Upper lobe of left lung (tissue), 6 donors: ENCODE measurements at regions not wholly inside any gene's neighbourhood (a gene's known extent, or its start where the extent isn't known, plus 50 kb on each side); places are given as distances from the start of the nearest gene placed in this dataset.
"Not testable (repeated sequence)": the region's sequence is repeated elsewhere in the genome, so short reads cannot be mapped to it uniquely, and the experiment has no call there.

Experiments used
- ATAC-seq, 2 donors: fragments of 200-7000 bp; cut with Tn5 transposase; one replicate each; pipeline ENCODE4 v1.9.1; 2022; ENCODE audit warnings: mild to moderate bottlenecking in 2 of 2, moderate library complexity in 2 of 2; ENCODE audit not compliant: low FRiP score in 2 of 2
- DNase-seq, 2 donors: peaks; one replicate each; pipeline ENCODE4 v3.0.0-alpha.2; 2019 to 2020
- H3K27ac ChIP-seq, 4 donors: fragments of 200-600 bp; sonication (generic); one replicate each; pipeline ENCODE4 v1.5.1; 2016 to 2019
- H3K27me3 ChIP-seq, 4 donors: fragments of 200-600 bp; sonication (generic); one replicate each; pipeline ENCODE4 v1.5.1; 2017 to 2019
- H3K36me3 ChIP-seq, 4 donors: fragments of 200-600 bp; sonication (generic); one replicate each; pipeline ENCODE4 v1.5.1; 2016 to 2019
- H3K4me1 ChIP-seq, 4 donors: fragments of 200-600 bp; sonication (generic); one replicate each; pipeline ENCODE4 v1.5.1; 2018 to 2019
- H3K4me3 ChIP-seq, 4 donors: fragments of 200-600 bp; sonication (generic); one replicate each; pipeline ENCODE4 v1.5.1; 2017 to 2019; ENCODE audit warnings: mild to moderate bottlenecking in 2 of 4, moderate library complexity in 1 of 4
- H3K9me3 ChIP-seq, 4 donors: fragments of 200-600 bp; sonication (generic); one replicate each; pipeline ENCODE4 v1.5.1; 2018 to 2019
- CTCF ChIP-seq, 6 experiments: fragments of 450-650 bp in 4 of 6; fragments of 200-600 bp in 2 of 6; sonication (generic) in 2 of 6; IDR thresholded peaks; one replicate each; pipeline ENCODE4 v1.5.1; 2016 to 2019; ENCODE audit warnings: antibody characterized with exemption in 6 of 6
- EP300 ChIP-seq, 4 donors: sonication (generic); formaldehyde crosslinking; IDR thresholded peaks; one replicate each; pipeline ENCODE4 v1.5.1; 2017; ENCODE audit warnings: antibody characterized with exemption in 4 of 4, control low read depth in 2 of 4
- POLR2A ChIP-seq, 4 donors: fragments of 450-650 bp; IDR thresholded peaks; one replicate each; pipeline ENCODE4 v1.5.1; 2016 to 2017; ENCODE audit warnings: antibody characterized with exemption in 4 of 4, mild to moderate bottlenecking in 2 of 4
- POLR2AphosphoS5 ChIP-seq, 2 donors: sonication (generic); formaldehyde crosslinking; IDR thresholded peaks; one replicate each; pipeline ENCODE4 v1.5.1; 2017; ENCODE audit warnings: antibody characterized with exemption in 2 of 2
- WGBS, 2 donors: methylation state at CpG; one replicate each; pipeline ENCODE4 v1.1.5; 2017 to 2018; 5-methylcytosine and 5-hydroxymethylcytosine counted together
- donor health status: DM: no; HTN: no; CAD: no; lungs with moderate emphysema.
- donor health status: DM: no; HTN: yes; CAD: no; lungs with severe emphysema.

DNA sequence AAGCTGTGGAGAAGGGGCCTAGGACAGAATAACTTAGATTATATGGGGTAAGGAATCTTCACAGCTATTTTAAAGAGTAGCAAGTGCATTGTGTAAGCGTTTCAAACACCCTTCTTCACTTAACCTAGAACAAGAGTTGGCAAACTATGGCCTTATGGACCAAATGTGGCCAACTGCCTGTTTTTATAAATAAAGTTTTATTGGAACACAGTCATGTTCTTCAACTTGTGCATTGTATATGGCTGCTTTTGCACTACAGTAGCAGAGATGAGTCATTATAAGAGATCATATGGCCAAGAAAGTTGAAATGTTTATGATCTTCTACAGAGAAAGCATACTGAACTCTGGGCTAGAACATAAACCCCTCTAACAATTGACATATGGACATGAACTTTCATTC lies 187.8 kb downstream of the ETV1 start:
- no peaks in the 10 kb centered on the region for H3K4me1 ChIP-seq
- ATAC-seq (no peak), DNase-seq (no peak)
- no peaks in the 10 kb centered on the region for H3K36me3 ChIP-seq
- H3K4me3 ChIP-seq = no peak overlapping the region
- 81 to 91% methylated on average over 1 of the region's 1 CpG for WGBS, 2 donors
- H3K27me3 ChIP-seq = no peaks in the 10 kb centered on the region
- no peak overlapping the region for H3K27ac ChIP-seq
- H3K9me3 ChIP-seq = no peaks in the 10 kb centered on the region
- TF ChIP-seq POLR2AphosphoS5 (IDR thresholded peaks at IDR 0.05) = no peak
- TF ChIP-seq CTCF (IDR thresholded peaks at IDR 0.05) = no peak
- TF ChIP-seq POLR2A (IDR thresholded peaks at IDR 0.05) = no peak
- TF ChIP-seq EP300 (IDR thresholded peaks at IDR 0.05) = no peak

GRCh38 chr7:13802651-13803050 lies 186.8 kb downstream of the ETV1 start:
- Histone ChIP-seq H3K27ac (no peak overlapping the region), H3K4me1 (no peaks in the 10 kb centered on the region), H3K4me3 (no peak overlapping the region), H3K27me3 (no peaks in the 10 kb centered on the region), H3K9me3 (no peaks in the 10 kb centered on the region), H3K36me3 (no peaks in the 10 kb centered on the region)
- no peak for TF ChIP-seq POLR2AphosphoS5 (IDR thresholded peaks at IDR 0.05)
- 94 to 95% methylated on average over 1 of the region's 1 CpG for WGBS, 2 donors
- ATAC-seq (no peak), DNase-seq (no peak)

GRCh38 chr7:13803134-13803533 lies 186.3 kb downstream of the ETV1 start:
- TF ChIP-seq EP300 (IDR thresholded peaks at IDR 0.05) = no peak
- no peak for TF ChIP-seq CTCF (IDR thresholded peaks at IDR 0.05)
- TF ChIP-seq POLR2AphosphoS5 (IDR thresholded peaks at IDR 0.05) = no peak
- TF ChIP-seq POLR2A (IDR thresholded peaks at IDR 0.05) = no peak
- ATAC-seq (no peak), DNase-seq (no peak)
- H3K4me3 ChIP-seq = no peak overlapping the region
- no peak overlapping the region for H3K27ac ChIP-seq
- H3K4me1 ChIP-seq = no peaks in the 10 kb centered on the region
- no peaks in the 10 kb centered on the region for H3K9me3 ChIP-seq
- WGBS, 2 donors = 88 to 93% methylated on average over 8 of the region's 8 CpGs
- H3K27me3 ChIP-seq = no peaks in the 10 kb centered on the region
- H3K36me3 ChIP-seq = no peaks in the 10 kb centered on the region

DNA sequence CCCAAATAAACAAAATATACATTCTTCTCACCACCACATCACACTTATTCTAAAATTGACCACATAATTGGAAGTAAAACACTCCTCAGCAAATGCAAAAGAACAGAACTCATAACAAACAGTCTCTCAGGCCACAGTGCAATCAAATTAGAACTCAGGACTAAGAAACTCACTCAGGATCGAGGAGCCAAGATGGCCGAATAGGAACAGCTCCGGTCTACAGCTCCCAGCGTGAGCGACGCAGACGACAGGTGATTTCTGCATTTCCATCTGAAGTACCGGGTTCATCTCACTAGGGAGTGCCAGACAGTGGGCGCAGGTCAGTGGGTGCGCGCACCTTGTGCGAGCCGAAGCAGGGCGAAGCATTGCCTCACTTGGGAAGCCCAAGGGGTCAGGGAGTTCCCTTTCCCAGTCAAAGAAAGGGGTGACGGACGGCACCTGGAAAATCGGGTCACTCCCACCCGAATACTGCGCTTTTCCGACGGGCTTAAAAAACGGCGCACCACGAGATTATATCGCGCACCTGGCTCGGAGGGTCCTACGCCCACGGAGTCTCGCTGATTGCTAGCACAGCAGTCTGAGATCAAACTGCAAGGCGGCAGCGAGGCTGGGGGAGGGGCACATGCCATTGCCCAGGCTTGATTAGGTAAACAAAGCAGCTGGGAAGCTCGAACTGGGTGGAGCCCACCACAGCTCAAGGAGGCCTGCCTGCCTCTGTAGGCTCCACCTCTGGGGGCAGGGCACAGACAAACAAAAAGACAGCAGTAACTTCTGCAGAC lies 183.2 kb downstream of the ETV1 start:
- not testable (repeated sequence) for H3K4me3 ChIP-seq, ATAC-seq, H3K27ac ChIP-seq, H3K4me1 ChIP-seq, H3K9me3 ChIP-seq, H3K27me3 ChIP-seq, H3K36me3 ChIP-seq
- peak in 1 of 2 donors; percentile 35 for DNase-seq
- 88 to 91% methylated on average over 33 of the region's 33 CpGs for WGBS, 2 donors

GRCh38 chr7:13817230-13817629 lies 172.2 kb downstream of the ETV1 start:
- H3K36me3 ChIP-seq, H3K27ac ChIP-seq, DNase-seq, H3K9me3 ChIP-seq, H3K4me1 ChIP-seq, H3K27me3 ChIP-seq, H3K4me3 ChIP-seq, ATAC-seq: not testable (repeated sequence)

DNA sequence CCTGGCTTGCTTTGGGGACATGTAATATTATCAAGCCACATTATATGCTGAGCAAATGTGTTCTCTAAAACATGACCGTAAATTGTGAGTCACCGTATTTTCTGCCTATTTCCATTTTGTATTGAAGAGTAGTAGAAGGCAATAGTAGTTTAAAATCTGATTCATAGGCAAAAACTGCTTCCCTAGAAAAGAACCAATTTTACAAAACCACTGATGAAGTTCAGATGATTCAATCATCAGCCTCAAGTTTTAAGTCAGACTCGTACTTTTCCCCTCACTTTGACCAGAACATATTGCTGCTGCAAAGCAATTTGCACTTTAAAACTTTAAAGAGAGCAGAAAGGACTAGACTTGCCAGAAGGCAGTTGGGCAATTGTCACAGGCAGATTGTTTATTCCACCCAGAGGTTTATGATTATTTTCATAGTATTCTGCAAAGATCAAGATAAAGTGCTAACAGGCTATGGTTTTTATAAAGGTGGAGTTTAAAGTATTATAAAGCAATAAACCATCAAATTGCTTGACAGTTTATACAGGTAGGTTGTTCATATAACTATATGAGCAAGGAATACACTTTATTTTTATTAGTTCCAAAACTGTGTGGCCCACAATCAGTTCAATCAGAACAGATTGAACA lies 168.2 kb downstream of the ETV1 start:
- TF ChIP-seq CTCF (IDR thresholded peaks at IDR 0.05) = no peak
- no peak for TF ChIP-seq POLR2A (IDR thresholded peaks at IDR 0.05)
- TF ChIP-seq POLR2AphosphoS5 (IDR thresholded peaks at IDR 0.05) = no peak
- TF ChIP-seq EP300 (IDR thresholded peaks at IDR 0.05) = no peak
- ATAC-seq (no peak), DNase-seq (no peak)
- H3K36me3 ChIP-seq = no peaks in the 10 kb centered on the region
- no peaks in the 10 kb centered on the region for H3K4me1 ChIP-seq
- 87 to 89% methylated on average over 3 of the region's 3 CpGs for WGBS, 2 donors
- no peak overlapping the region for H3K27ac ChIP-seq
- H3K27me3 ChIP-seq = no peaks in the 10 kb centered on the region
- no peaks in the 10 kb centered on the region for H3K9me3 ChIP-seq
- no peak overlapping the region for H3K4me3 ChIP-seq
